NOMO-1 treated with dmso at 0.1 percent for 144 hours (cell line): ENCODE measurements at regions not wholly inside any gene's neighbourhood (a gene's known extent, or its start where the extent isn't known, plus 50 kb on each side); places are given as distances from the start of the nearest gene placed in this dataset.
"Not testable (repeated sequence)": the region's sequence is repeated elsewhere in the genome, so short reads cannot be mapped to it uniquely, and the experiment has no call there.

Source experiments
- DNase-seq: peaks from one replicate; lab custom pipeline; 2025; ENCODE audit not compliant: unreplicated experiment; lab: John Stamatoyannopoulos, UW

- DNase-seq = no peak
These were observed 102.1 kb upstream of the FAT3 start for GRCh38 chr11:92122561-92122960.

- DNase-seq = no peak
These were observed 113.3 kb upstream of the FAT3 start for GRCh38 chr11:92111287-92111686.

GRCh38 chr11:92109466-92109865, 115.2 kb upstream of the FAT3 start:
- no peak for DNase-seq

GRCh38 chr11:92107331-92107730, 117.3 kb upstream of the FAT3 start:
- no peak for DNase-seq

- no peak for DNase-seq
These were observed 120.3 kb upstream of the FAT3 start for GRCh38 chr11:92104349-92104748.

- no peak for DNase-seq
These were observed 122.7 kb upstream of the FAT3 start for GRCh38 chr11:92101920-92102319.

- no peak for DNase-seq
These were observed 125.4 kb upstream of the FAT3 start for GRCh38 chr11:92099183-92099582.

GRCh38 chr11:92098172-92098571, 126.4 kb upstream of the FAT3 start:
- no peak for DNase-seq

- no peak for DNase-seq
These were observed 136.7 kb upstream of the FAT3 start for GRCh38 chr11:92087725-92088537.

GRCh38 chr11:92083123-92083522, 141.5 kb upstream of the FAT3 start:
- DNase-seq = no peak

- no peak for DNase-seq
These were observed 142.0 kb upstream of the FAT3 start for GRCh38 chr11:92082652-92083051.

- not testable (repeated sequence) for DNase-seq
These were observed 150.1 kb upstream of the FAT3 start for GRCh38 chr11:92074498-92074897.

GRCh38 chr11:92071660-92072059, 153.0 kb upstream of the FAT3 start:
- DNase-seq = no peak

GRCh38 chr11:92070026-92070889, 154.4 kb upstream of the FAT3 start:
- DNase-seq = no peak

GRCh38 chr11:92067016-92067415, 157.6 kb upstream of the FAT3 start:
- DNase-seq = no peak

- no peak for DNase-seq
These were observed 163.1 kb upstream of the FAT3 start for GRCh38 chr11:92061456-92062062.

GRCh38 chr11:92057849-92058442, 166.7 kb upstream of the FAT3 start:
- no peak for DNase-seq

- DNase-seq = no peak
These were observed 171.4 kb upstream of the FAT3 start for GRCh38 chr11:92053216-92053615.

- DNase-seq = no peak
These were observed 174.3 kb upstream of the FAT3 start for GRCh38 chr11:92050305-92050704.

- no peak for DNase-seq
These were observed 176.2 kb upstream of the FAT3 start for GRCh38 chr11:92048415-92048814.

GRCh38 chr11:92046103-92046502, 178.5 kb upstream of the FAT3 start:
- DNase-seq = no peak
